ENCODE measurements at regions not wholly inside any gene's neighbourhood (a gene's known extent, or its start where the extent isn't known, plus 50 kb on each side); places are given as distances from the start of the nearest gene placed in this dataset.
"Not testable (repeated sequence)": the region's sequence is repeated elsewhere in the genome, so short reads cannot be mapped to it uniquely, and the experiment has no call there.

- no peak overlapping the region for H3K9ac ChIP-seq (ENCODE audit: low read length in 2 of 2)
- H3K4me1 ChIP-seq (ENCODE audit: control insufficient read depth, insufficient read depth, low read length) = no peaks in the 10 kb centered on the region
- no peak overlapping the region for H3K4me3 ChIP-seq (ENCODE audit: low read length in 2 of 2)
- H3K36me3 ChIP-seq (ENCODE audit: control insufficient read depth in 2 of 2, insufficient read depth in 2 of 2, low read length in 2 of 2) = no peaks in the 10 kb centered on the region
- H3K27me3 ChIP-seq (ENCODE audit: control insufficient read depth in 1 of 2, insufficient read depth in 2 of 2, low read length in 2 of 2) = no peaks in the 10 kb centered on the region
- no peaks in the 10 kb centered on the region for H3K9me3 ChIP-seq (ENCODE audit: control insufficient read depth in 2 of 2, low read length in 2 of 2)
- no peak overlapping the region for H3K27ac ChIP-seq (ENCODE audit: low read length)
Observed at GRCh38 chr16:13612623-13613022, 307.3 kb upstream of the ERCC4 start.

DNA sequence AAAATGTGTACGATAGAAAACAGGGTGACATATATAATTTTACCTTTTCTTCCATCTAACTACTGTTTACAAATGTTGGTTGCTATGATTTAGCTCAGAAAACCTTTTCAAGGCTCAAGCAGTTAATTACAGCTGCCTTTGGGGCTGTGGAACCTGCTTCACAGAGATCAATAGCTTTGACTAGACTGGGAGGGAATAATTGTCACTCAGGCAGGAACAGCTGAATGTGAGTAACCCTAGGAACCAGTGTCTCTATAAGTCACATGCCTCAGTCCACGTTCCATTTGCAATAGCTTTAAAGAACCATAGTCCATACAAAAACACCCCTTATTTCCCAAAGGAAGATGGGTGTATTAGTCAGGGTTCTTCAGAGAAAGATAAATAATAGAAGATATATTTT lies 306.8 kb upstream of the ERCC4 start:
- no peak overlapping the region for H3K9ac ChIP-seq (ENCODE audit: low read length in 2 of 2)
- H3K27ac ChIP-seq (ENCODE audit: low read length) = no peak overlapping the region
- H3K9me3 ChIP-seq (ENCODE audit: control insufficient read depth in 2 of 2, low read length in 2 of 2) = no peaks in the 10 kb centered on the region
- H3K4me1 ChIP-seq (ENCODE audit: control insufficient read depth, insufficient read depth, low read length) = no peaks in the 10 kb centered on the region
- no peaks in the 10 kb centered on the region for H3K36me3 ChIP-seq (ENCODE audit: control insufficient read depth in 2 of 2, insufficient read depth in 2 of 2, low read length in 2 of 2)
- no peaks in the 10 kb centered on the region for H3K27me3 ChIP-seq (ENCODE audit: control insufficient read depth in 1 of 2, insufficient read depth in 2 of 2, low read length in 2 of 2)
- no peak overlapping the region for H3K4me3 ChIP-seq (ENCODE audit: low read length in 2 of 2)

DNA sequence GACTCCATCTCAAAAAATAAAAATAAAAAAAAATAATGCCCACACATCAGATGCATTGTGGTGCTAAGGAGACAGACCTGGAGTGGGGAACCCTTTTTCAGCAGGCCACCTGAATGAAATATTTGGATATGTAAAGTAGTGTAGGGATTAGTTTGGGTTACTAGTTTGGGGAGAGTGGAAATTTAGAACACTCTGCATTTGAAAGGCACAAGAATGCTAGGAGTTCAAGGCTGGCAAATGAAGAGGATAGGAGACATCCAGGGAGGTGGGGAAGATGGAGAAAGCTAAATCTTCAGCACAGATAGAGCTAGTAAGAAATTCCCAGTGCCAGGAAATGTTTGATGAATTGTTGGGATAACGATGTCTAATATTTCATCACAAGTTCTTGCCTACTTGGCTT lies 298.3 kb upstream of the ERCC4 start:
- Histone ChIP-seq H3K27ac (ENCODE audit: low read length) (no peak overlapping the region), H3K9ac (ENCODE audit: low read length in 2 of 2) (no peak overlapping the region), H3K4me1 (ENCODE audit: control insufficient read depth, insufficient read depth, low read length) (no peaks in the 10 kb centered on the region), H3K27me3 (ENCODE audit: control insufficient read depth in 1 of 2, insufficient read depth in 2 of 2, low read length in 2 of 2) (no peaks in the 10 kb centered on the region), H3K36me3 (ENCODE audit: control insufficient read depth in 2 of 2, insufficient read depth in 2 of 2, low read length in 2 of 2) (no peaks in the 10 kb centered on the region), H3K9me3 (ENCODE audit: control insufficient read depth in 2 of 2, low read length in 2 of 2) (no peaks in the 10 kb centered on the region), H3K4me3 (ENCODE audit: low read length in 2 of 2) (no peak overlapping the region)

GRCh38 chr16:13628156-13628555 lies 291.8 kb upstream of the ERCC4 start:
- H3K27ac ChIP-seq (ENCODE audit: low read length) = no peak overlapping the region
- H3K36me3 ChIP-seq (ENCODE audit: control insufficient read depth in 2 of 2, insufficient read depth in 2 of 2, low read length in 2 of 2) = no peaks in the 10 kb centered on the region
- no peaks in the 10 kb centered on the region for H3K27me3 ChIP-seq (ENCODE audit: control insufficient read depth in 1 of 2, insufficient read depth in 2 of 2, low read length in 2 of 2)
- H3K4me1 ChIP-seq (ENCODE audit: control insufficient read depth, insufficient read depth, low read length) = no peaks in the 10 kb centered on the region
- no peaks in the 10 kb centered on the region for H3K9me3 ChIP-seq (ENCODE audit: control insufficient read depth in 2 of 2, low read length in 2 of 2)
- H3K9ac ChIP-seq (ENCODE audit: low read length in 2 of 2) = no peak overlapping the region
- H3K4me3 ChIP-seq (ENCODE audit: low read length in 2 of 2) = no peak overlapping the region

DNA sequence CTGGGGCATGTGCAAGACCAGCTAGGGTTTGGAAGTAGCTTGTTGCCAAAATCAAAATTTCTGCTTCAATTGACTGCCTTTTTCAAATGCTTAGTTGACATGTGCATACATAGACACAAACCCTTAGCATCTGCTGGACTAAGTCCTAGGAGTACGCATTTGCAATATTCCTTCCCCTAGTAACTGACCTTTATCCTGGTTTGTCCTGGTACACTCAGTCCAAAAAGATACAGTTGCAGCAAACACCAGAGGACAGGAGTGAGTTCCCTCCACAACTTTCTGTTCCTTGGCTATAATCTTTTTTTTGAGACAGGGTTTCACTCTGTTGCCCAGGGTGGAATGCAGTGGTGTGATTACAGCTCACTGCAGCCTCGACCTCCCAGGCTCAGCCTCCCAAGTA lies 290.2 kb upstream of the ERCC4 start:
- no peak overlapping the region for H3K9ac ChIP-seq (ENCODE audit: low read length in 2 of 2)
- H3K27ac ChIP-seq (ENCODE audit: low read length) = no peak overlapping the region
- H3K4me1 ChIP-seq (ENCODE audit: control insufficient read depth, insufficient read depth, low read length) = no peaks in the 10 kb centered on the region
- H3K4me3 ChIP-seq (ENCODE audit: low read length in 2 of 2) = no peak overlapping the region
- H3K27me3 ChIP-seq (ENCODE audit: control insufficient read depth in 1 of 2, insufficient read depth in 2 of 2, low read length in 2 of 2) = no peaks in the 10 kb centered on the region
- H3K9me3 ChIP-seq (ENCODE audit: control insufficient read depth in 2 of 2, low read length in 2 of 2) = no peaks in the 10 kb centered on the region
- H3K36me3 ChIP-seq (ENCODE audit: control insufficient read depth in 2 of 2, insufficient read depth in 2 of 2, low read length in 2 of 2) = no peaks in the 10 kb centered on the region

GRCh38 chr16:13630374-13630773 lies 289.6 kb upstream of the ERCC4 start:
- Histone ChIP-seq H3K4me3 (ENCODE audit: low read length in 2 of 2) (no peak overlapping the region), H3K4me1 (ENCODE audit: control insufficient read depth, insufficient read depth, low read length) (no peaks in the 10 kb centered on the region), H3K27ac (ENCODE audit: low read length) (no peak overlapping the region), H3K9ac (ENCODE audit: low read length in 2 of 2) (no peak overlapping the region), H3K36me3 (ENCODE audit: control insufficient read depth in 2 of 2, insufficient read depth in 2 of 2, low read length in 2 of 2) (no peaks in the 10 kb centered on the region), H3K27me3 (ENCODE audit: control insufficient read depth in 1 of 2, insufficient read depth in 2 of 2, low read length in 2 of 2) (no peaks in the 10 kb centered on the region), H3K9me3 (ENCODE audit: control insufficient read depth in 2 of 2, low read length in 2 of 2) (no peaks in the 10 kb centered on the region)

- no peaks in the 10 kb centered on the region for H3K4me1 ChIP-seq (ENCODE audit: control insufficient read depth, insufficient read depth, low read length)
- H3K36me3 ChIP-seq (ENCODE audit: control insufficient read depth in 2 of 2, insufficient read depth in 2 of 2, low read length in 2 of 2) = no peaks in the 10 kb centered on the region
- no peaks in the 10 kb centered on the region for H3K27me3 ChIP-seq (ENCODE audit: control insufficient read depth in 1 of 2, insufficient read depth in 2 of 2, low read length in 2 of 2)
- no peaks in the 10 kb centered on the region for H3K9me3 ChIP-seq (ENCODE audit: control insufficient read depth in 2 of 2, low read length in 2 of 2)
- no peak overlapping the region for H3K9ac ChIP-seq (ENCODE audit: low read length in 2 of 2)
- no peak overlapping the region for H3K27ac ChIP-seq (ENCODE audit: low read length)
- H3K4me3 ChIP-seq (ENCODE audit: low read length in 2 of 2) = no peak overlapping the region
Observed at GRCh38 chr16:13631213-13631767, 288.7 kb upstream of the ERCC4 start.

DNA sequence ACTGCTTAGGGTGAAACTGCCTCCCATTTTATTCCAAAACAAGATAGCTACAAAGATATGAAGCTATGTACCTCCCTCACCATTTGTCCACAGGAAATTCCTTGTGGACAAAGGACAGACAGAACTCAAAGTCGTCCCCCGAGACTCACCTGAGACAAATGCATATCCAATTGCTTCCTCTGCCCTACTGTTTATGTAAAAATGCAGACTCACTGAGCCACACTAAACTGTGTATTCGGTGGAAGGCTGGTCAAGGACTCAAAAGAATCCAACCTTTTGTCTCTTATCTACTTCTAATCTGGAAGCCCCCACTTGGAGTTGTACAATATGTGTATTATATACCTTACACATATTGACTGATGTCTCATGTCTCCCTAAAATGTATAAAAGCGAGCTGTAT lies 288.0 kb upstream of the ERCC4 start:
- Histone ChIP-seq H3K27me3 (ENCODE audit: control insufficient read depth in 1 of 2, insufficient read depth in 2 of 2, low read length in 2 of 2) (no peaks in the 10 kb centered on the region), H3K4me3 (ENCODE audit: low read length in 2 of 2) (no peak overlapping the region), H3K27ac (ENCODE audit: low read length) (no peak overlapping the region), H3K9ac (ENCODE audit: low read length in 2 of 2) (no peak overlapping the region), H3K4me1 (ENCODE audit: control insufficient read depth, insufficient read depth, low read length) (no peaks in the 10 kb centered on the region), H3K9me3 (ENCODE audit: control insufficient read depth in 2 of 2, low read length in 2 of 2) (no peaks in the 10 kb centered on the region), H3K36me3 (ENCODE audit: control insufficient read depth in 2 of 2, insufficient read depth in 2 of 2, low read length in 2 of 2) (no peaks in the 10 kb centered on the region)

- not testable (repeated sequence) for H3K27me3 ChIP-seq (ENCODE audit: control insufficient read depth in 1 of 2, insufficient read depth in 2 of 2, low read length in 2 of 2); H3K9me3 ChIP-seq (ENCODE audit: control insufficient read depth in 2 of 2, low read length in 2 of 2); H3K4me3 ChIP-seq (ENCODE audit: low read length in 2 of 2); H3K36me3 ChIP-seq (ENCODE audit: control insufficient read depth in 2 of 2, insufficient read depth in 2 of 2, low read length in 2 of 2); H3K27ac ChIP-seq (ENCODE audit: low read length); H3K9ac ChIP-seq (ENCODE audit: low read length in 2 of 2); H3K4me1 ChIP-seq (ENCODE audit: control insufficient read depth, insufficient read depth, low read length)
Observed at GRCh38 chr16:13632504-13632903, 287.4 kb upstream of the ERCC4 start.

DNA sequence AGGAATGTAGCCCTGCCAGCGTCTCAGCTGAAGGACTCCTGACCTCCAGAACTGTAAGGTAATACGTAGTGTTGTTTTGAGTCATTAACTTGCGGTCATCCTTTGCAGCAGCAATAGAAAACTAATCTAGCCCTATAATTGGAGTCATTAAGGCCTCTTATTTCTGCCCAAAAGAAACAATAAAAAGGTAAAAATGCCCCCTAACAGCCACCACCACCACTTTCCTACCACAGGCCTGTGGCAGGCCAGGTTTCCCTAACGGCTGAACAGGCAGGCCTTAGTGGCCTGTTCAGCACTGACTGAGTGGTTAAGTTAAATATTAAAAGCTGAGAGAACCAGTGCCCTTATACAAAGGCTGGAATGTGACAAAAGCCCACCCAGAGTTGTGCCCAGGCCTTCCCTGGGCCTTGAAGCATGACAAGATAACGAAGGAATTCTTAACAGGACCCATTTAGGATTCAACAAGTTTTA lies 286.5 kb upstream of the ERCC4 start:
- no peaks in the 10 kb centered on the region for H3K9me3 ChIP-seq (ENCODE audit: control insufficient read depth in 2 of 2, low read length in 2 of 2)
- no peaks in the 10 kb centered on the region for H3K36me3 ChIP-seq (ENCODE audit: control insufficient read depth in 2 of 2, insufficient read depth in 2 of 2, low read length in 2 of 2)
- no peak overlapping the region for H3K4me3 ChIP-seq (ENCODE audit: low read length in 2 of 2)
- H3K27ac ChIP-seq (ENCODE audit: low read length) = no peak overlapping the region
- H3K4me1 ChIP-seq (ENCODE audit: control insufficient read depth, insufficient read depth, low read length) = no peaks in the 10 kb centered on the region
- H3K9ac ChIP-seq (ENCODE audit: low read length in 2 of 2) = no peak overlapping the region
- no peaks in the 10 kb centered on the region for H3K27me3 ChIP-seq (ENCODE audit: control insufficient read depth in 1 of 2, insufficient read depth in 2 of 2, low read length in 2 of 2)

- no peak overlapping the region for H3K27ac ChIP-seq (ENCODE audit: low read length)
- no peak overlapping the region for H3K9ac ChIP-seq (ENCODE audit: low read length in 2 of 2)
- no peaks in the 10 kb centered on the region for H3K36me3 ChIP-seq (ENCODE audit: control insufficient read depth in 2 of 2, insufficient read depth in 2 of 2, low read length in 2 of 2)
- H3K4me1 ChIP-seq (ENCODE audit: control insufficient read depth, insufficient read depth, low read length) = no peaks in the 10 kb centered on the region
- no peaks in the 10 kb centered on the region for H3K27me3 ChIP-seq (ENCODE audit: control insufficient read depth in 1 of 2, insufficient read depth in 2 of 2, low read length in 2 of 2)
- H3K9me3 ChIP-seq (ENCODE audit: control insufficient read depth in 2 of 2, low read length in 2 of 2) = no peaks in the 10 kb centered on the region
- no peak overlapping the region for H3K4me3 ChIP-seq (ENCODE audit: low read length in 2 of 2)
Observed at GRCh38 chr16:13634253-13634652, 285.7 kb upstream of the ERCC4 start.

Data from stomach smooth muscle (tissue), 2 donors.